ENCODE measurements at regions not wholly inside any gene's neighbourhood (a gene's known extent, or its start where the extent isn't known, plus 50 kb on each side); places are given as distances from the start of the nearest gene placed in this dataset.

GRCh38 chr6:68077661-68078060 lies 557.4 kb upstream of the ADGRB3 start:
- TF ChIP-seq EZH2 (IDR thresholded peaks at IDR 0.05; ENCODE audit: low read depth), result no peak
- TF ChIP-seq CTCF (conservative IDR thresholded peaks at IDR 0.05), result no peak

All from PC-9 (cell line).